GM12878 (cell line): ENCODE measurements at regions not wholly inside any gene's neighbourhood (a gene's known extent, or its start where the extent isn't known, plus 50 kb on each side); places are given as distances from the start of the nearest gene placed in this dataset.
A peak's percentile ranks its signal among the peaks of the same experiment; 100 is the strongest.

Experiments used
- ATAC-seq: fragments of 200-7000 bp; cut with Tn5 transposase; 3 replicates; pipeline ENCODE4 v1.9.1; 2020; ENCODE audit warnings: mild to moderate bottlenecking, moderate library complexity
- BruUV-seq: library from RNA; stranded (reverse); fragments of 400-500 nt; replicated peaks from 2 replicates; lab custom pipeline; 2021; lab: Mats Ljungman, UMichigan
- CTCF ChIA-PET: fragments of 300-600 bp; sonication (Branson Sonifier 250); formaldehyde crosslinking; extraction: SDS; loops from one replicate; lab custom pipeline; 2021; ENCODE audit warnings: inconsistent platforms; lab: Yijun Ruan, JAX
- POLR2A ChIA-PET: fragments of 350-600 bp; formaldehyde crosslinking; extraction: SDS; loops from one replicate; lab custom pipeline; 2021; ENCODE audit warnings: inconsistent platforms; lab: Charles Lee
- RAD21 ChIA-PET: fragments of 300-600 bp; sonication (Branson Sonifier 250); formaldehyde crosslinking; loops from one replicate; lab custom pipeline; 2023; ENCODE audit warnings: antibody characterized with exemption; ENCODE audit not compliant: unreplicated experiment; lab: Charles Lee
- SMC1A ChIA-PET: fragments of 300-600 bp; sonication (Branson Sonifier 250); formaldehyde crosslinking; loops from one replicate; lab custom pipeline; 2023; ENCODE audit not compliant: unreplicated experiment, uncharacterized antibody; lab: Charles Lee
- DNase-seq: peaks from one replicate; pipeline ENCODE4 v3.0.0-alpha.2; 2011; ENCODE audit warnings: low read depth, low spot score
- FAIRE-seq: peaks from 3 replicates; lab custom pipeline; 2011; peaks lifted over from hg19 to GRCh38; lab: Jason Lieb, UNC
- H2AFZ ChIP-seq: 2 replicates; pipeline ENCODE4 v1.6.0; 2011; ENCODE audit warnings: low read depth, low read length, control low read depth; ENCODE audit not compliant: control insufficient read depth
- H3K27ac ChIP-seq: 2 replicates; pipeline ENCODE4 v1.5.1; 2011; ENCODE audit warnings: control low read depth; ENCODE audit not compliant: control insufficient read depth, insufficient read depth
- H3K27me3 ChIP-seq, 2 experiments: replicated peaks in 1 of 2; 2 replicates each; pipeline versions ENCODE4 v1.6.0 to v1.6.1; 2011; ENCODE audit warnings: low read length in 1 of 2; ENCODE audit not compliant: control insufficient read depth in 2 of 2, insufficient read depth in 2 of 2
- H3K36me3 ChIP-seq, 2 experiments: 2 replicates each; pipeline ENCODE4 v1.5.1; 2011; ENCODE audit warnings: low read length in 1 of 2; ENCODE audit not compliant: control insufficient read depth in 2 of 2, insufficient read depth in 2 of 2
- H3K4me1 ChIP-seq: 2 replicates; pipeline ENCODE4 v1.6.1; 2011; ENCODE audit warnings: mild to moderate bottlenecking, low read length, moderate library complexity, mixed read lengths; ENCODE audit not compliant: control insufficient read depth, insufficient read depth
- H3K4me2 ChIP-seq: 2 replicates; pipeline ENCODE4 v1.6.0; 2011; ENCODE audit warnings: control low read depth; ENCODE audit not compliant: control insufficient read depth, insufficient read depth
- H3K4me3 ChIP-seq: fragments of 200-600 bp; sonication (generic); 2 replicates; pipeline ENCODE4 v1.5.1; 2016
- H3K79me2 ChIP-seq: 2 replicates; pipeline ENCODE4 v1.6.0; 2011; ENCODE audit warnings: low read length; ENCODE audit not compliant: control insufficient read depth, insufficient read depth
- H3K9ac ChIP-seq: 2 replicates; pipeline ENCODE4 v1.8.0; 2011; ENCODE audit warnings: low read length, control low read depth, mixed read lengths; ENCODE audit not compliant: control insufficient read depth, insufficient read depth
- H3K9me3 ChIP-seq: replicated peaks from 3 replicates; pipeline ENCODE4 v1.5.1; 2011; ENCODE audit warnings: mild to moderate bottlenecking, low read length; ENCODE audit not compliant: control insufficient read depth, insufficient read depth
- H4K20me1 ChIP-seq: 2 replicates; pipeline ENCODE4 v1.6.0; 2011; ENCODE audit not compliant: control insufficient read depth, insufficient read depth
- ETV6 ChIP-seq, 2 experiments: fragments of 450-650 bp in 1 of 2; IDR thresholded peaks in 1 of 2; conservative IDR thresholded peaks in 1 of 2; 2 replicates each; pipeline ENCODE4 v1.6.1; 2014; ENCODE audit warnings: antibody characterized with exemption in 1 of 2, borderline replicate concordance in 1 of 2, low read depth in 1 of 2, mild to moderate bottlenecking in 1 of 2, moderate library complexity in 1 of 2
- HDAC6 ChIP-seq: fragments of 200-600 bp; sonication (generic); IDR thresholded peaks from one replicate; pipeline ENCODE4 v1.8.0; 2017; ENCODE audit warnings: antibody characterized with exemption; ENCODE audit not compliant: unreplicated experiment
- NFXL1 ChIP-seq: fragments of 450-650 bp; IDR thresholded peaks from 2 replicates; pipeline ENCODE4 v1.6.1; 2017; ENCODE audit warnings: antibody characterized with exemption, mild to moderate bottlenecking, borderline replicate concordance
- NKRF ChIP-seq: fragments of 450-650 bp; conservative IDR thresholded peaks from 2 replicates; pipeline ENCODE4 v1.6.1; 2017; ENCODE audit warnings: mild to moderate bottlenecking, moderate library complexity
- SMARCA5 ChIP-seq: fragments of 450-650 bp; IDR thresholded peaks from 2 replicates; pipeline ENCODE4 v1.6.1; 2017; ENCODE audit warnings: mild to moderate bottlenecking
- WGBS: methylation state at CpG from one replicate; pipeline ENCODE4 v1.1.6; 2016; ENCODE audit warnings: low lambda C conversion rate; ENCODE audit not compliant: insufficient replicate concordance, insufficient coverage; ENCODE audit errors: missing lambda C conversion rate; 5-methylcytosine and 5-hydroxymethylcytosine counted together
- in situ Hi-C: fragments of 300-500 bp; cut with MboI; formaldehyde crosslinking; loops from 9 replicates; pipeline ENCODE4 v1.14.3; 2018; ENCODE audit warnings: mixed read lengths
- intact Hi-C: fragments of 100-400 bp; cut with micrococcal nuclease; formaldehyde crosslinking; loops from one replicate; pipeline ENCODE4 v1.14.2; 2022; ENCODE audit not compliant: unreplicated experiment

GRCh38 chr20:53718142-53719021 is 124.7 kb upstream of the ZNF217 start:
- CTCF ChIA-PET = interaction anchor here (0.7 to 1.9 kb wide), 6 partner anchors 10 to 198 kb away, joined by 3 to 7 read pairs (median 4); no protein-coding TSS in a partner anchor
- Histone ChIP-seq H3K4me1 (peaks cover 22% of the 10 kb centered on the region), H3K79me2 (no peaks in the 10 kb centered on the region), H3K27ac (no peak overlapping the region), H4K20me1 (no peaks in the 10 kb centered on the region), H2AFZ (no peak overlapping the region), H3K4me2 (no peak overlapping the region), H3K9me3 (no peaks in the 10 kb centered on the region), H3K9ac (no peak overlapping the region), H3K36me3 (no peaks in the 10 kb centered on the region), H3K27me3 (no peaks in the 10 kb centered on the region), H3K4me3 (no peak overlapping the region)
- WGBS = 94% methylated on average over 13 of the region's 13 CpGs
- SMC1A ChIA-PET = interaction anchor here (0.6 to 4.1 kb wide), 22 partner anchors 10 to 221 kb away, joined by 3 to 42 read pairs (median 4); no protein-coding TSS in a partner anchor
- intact Hi-C loops = no loop called here
- FAIRE-seq = no peak
- no TSS peak for BruUV-seq
- no peak for DNase-seq
- in situ Hi-C loops = no loop called here
- peak; percentile 43 for TF ChIP-seq NFXL1
- peak in 1 of 2 experiments; percentile 8; a peak in 1 of 4 replicates for TF ChIP-seq ETV6 (conservative IDR thresholded peaks at IDR 0.05 in 1 of 2, IDR thresholded peaks at IDR 0.05 in 1 of 2; ENCODE audit: borderline replicate concordance in 1 of 2, low read depth in 1 of 2)
- TF ChIP-seq NKRF = 0 out of 2 replicates have a peak, but pooled peaks have one; percentile 2
- TF ChIP-seq SMARCA5 = no peak
- TF ChIP-seq HDAC6 = no peak
- RAD21 ChIA-PET = interaction anchor here (0.6 to 3.1 kb wide), 14 partner anchors 10 to 189 kb away, joined by 3 to 17 read pairs (median 4); no protein-coding TSS in a partner anchor
- POLR2A ChIA-PET = interaction anchor here (0.6 to 2.2 kb wide), 10 partner anchors 10 to 198 kb away, joined by 3 to 9 read pairs (median 4); no protein-coding TSS in a partner anchor
- ATAC-seq = no peak
